ENCODE measurements at regions not wholly inside any gene's neighbourhood (a gene's known extent, or its start where the extent isn't known, plus 50 kb on each side); places are given as distances from the start of the nearest gene placed in this dataset.

- no peak overlapping the region for H3K9ac ChIP-seq
- no peak overlapping the region for H3K4me2 ChIP-seq (ENCODE audit: unreplicated experiment)
- 21 to 27% methylated on average over 15 to 17 of the region's 19 CpGs for WGBS, 2 experiments (ENCODE audit: low coverage in 1 of 2, low lambda C conversion rate in 2 of 2, missing lambda C conversion rate in 2 of 2)
- no peaks in the 10 kb centered on the region for H3K27me3 ChIP-seq (replicated peaks; ENCODE audit: insufficient read depth)
- H3K9me2 ChIP-seq (ENCODE audit: insufficient read depth) = no peaks in the 10 kb centered on the region
- H3K79me2 ChIP-seq (ENCODE audit: insufficient read depth) = no peaks in the 10 kb centered on the region
- no peaks in the 10 kb centered on the region for H3K4me1 ChIP-seq (ENCODE audit: insufficient read depth)
- no peaks in the 10 kb centered on the region for H3F3A ChIP-seq (ENCODE audit: insufficient read depth)
- no peak for TF ChIP-seq EZH2phosphoT487 (IDR thresholded peaks at IDR 0.05; ENCODE audit: insufficient read depth, low read depth)
- H3K9me3 ChIP-seq (ENCODE audit: low read depth) = peaks cover 3% of the 10 kb centered on the region
- H3K36me3 ChIP-seq (ENCODE audit: low read depth) = no peaks in the 10 kb centered on the region
- no peak overlapping the region for H3K27ac ChIP-seq
- no peak overlapping the region for H3K4me3 ChIP-seq
- no peaks in the 10 kb centered on the region for H4K20me1 ChIP-seq (ENCODE audit: insufficient read depth)
- in situ Hi-C loops (cut with MboI) = no loop called here
- DNase-seq = no peak
- H2AFZ ChIP-seq = no peak overlapping the region
Measured at GRCh38 chr4:167581449-167581965, 347.2 kb upstream of the SPOCK3 start.

GRCh38 chr4:167587361-167587760 lies 353.1 kb upstream of the SPOCK3 start:
- DNase-seq = no peak
- in situ Hi-C loops (cut with MboI) = no loop called here
- Histone ChIP-seq H4K20me1 (ENCODE audit: insufficient read depth) (no peaks in the 10 kb centered on the region), H3K36me3 (ENCODE audit: low read depth) (no peaks in the 10 kb centered on the region), H3K9ac (no peak overlapping the region), H3K27ac (no peak overlapping the region), H2AFZ (no peak overlapping the region), H3K4me2 (ENCODE audit: unreplicated experiment) (no peak overlapping the region), H3K9me2 (ENCODE audit: insufficient read depth) (no peaks in the 10 kb centered on the region), H3K4me1 (ENCODE audit: insufficient read depth) (no peaks in the 10 kb centered on the region), H3K4me3 (no peak overlapping the region), H3K79me2 (ENCODE audit: insufficient read depth) (no peaks in the 10 kb centered on the region), H3K27me3 (replicated peaks; ENCODE audit: insufficient read depth) (no peaks in the 10 kb centered on the region), H3K9me3 (ENCODE audit: low read depth) (no peaks in the 10 kb centered on the region), H3F3A (ENCODE audit: insufficient read depth) (no peaks in the 10 kb centered on the region)
- WGBS, 2 experiments (ENCODE audit: low coverage in 1 of 2, low lambda C conversion rate in 2 of 2, missing lambda C conversion rate in 2 of 2) = 40% methylated on average over 5 of the region's 5 CpGs
- TF ChIP-seq EZH2phosphoT487 (IDR thresholded peaks at IDR 0.05; ENCODE audit: insufficient read depth, low read depth) (no peak), EZH2 (IDR thresholded peaks at IDR 0.05; ENCODE audit: insufficient read depth, poor library complexity, severe bottlenecking) (no peak)

GRCh38 chr4:167595898-167596297 lies 361.6 kb upstream of the SPOCK3 start:
- WGBS, 2 experiments (ENCODE audit: low coverage in 1 of 2, low lambda C conversion rate in 2 of 2, missing lambda C conversion rate in 2 of 2) = 24 to 28% methylated on average over 3 of the region's 3 CpGs
- no peaks in the 10 kb centered on the region for H3K36me3 ChIP-seq (ENCODE audit: low read depth)
- in situ Hi-C loops (cut with MboI) = no loop called here

GRCh38 chr4:167602157-167602556 lies 367.9 kb upstream of the SPOCK3 start:
- 16 to 19% methylated on average over 2 of the region's 2 CpGs for WGBS, 2 experiments (ENCODE audit: low coverage in 1 of 2, low lambda C conversion rate in 2 of 2, missing lambda C conversion rate in 2 of 2)
- Histone ChIP-seq H3K9me3 (ENCODE audit: low read depth) (no peaks in the 10 kb centered on the region), H3K9ac (no peak overlapping the region), H3F3A (ENCODE audit: insufficient read depth) (no peaks in the 10 kb centered on the region), H3K27me3 (replicated peaks; ENCODE audit: insufficient read depth) (no peaks in the 10 kb centered on the region), H3K36me3 (ENCODE audit: low read depth) (no peaks in the 10 kb centered on the region), H3K27ac (no peak overlapping the region), H3K79me2 (ENCODE audit: insufficient read depth) (no peaks in the 10 kb centered on the region), H2AFZ (no peak overlapping the region), H3K4me3 (no peak overlapping the region), H3K4me1 (ENCODE audit: insufficient read depth) (no peaks in the 10 kb centered on the region), H3K4me2 (ENCODE audit: unreplicated experiment) (no peak overlapping the region), H3K9me2 (ENCODE audit: insufficient read depth) (no peaks in the 10 kb centered on the region), H4K20me1 (ENCODE audit: insufficient read depth) (no peaks in the 10 kb centered on the region)
- TF ChIP-seq EZH2phosphoT487 (IDR thresholded peaks at IDR 0.05; ENCODE audit: insufficient read depth, low read depth) (no peak), EZH2 (IDR thresholded peaks at IDR 0.05; ENCODE audit: insufficient read depth, poor library complexity, severe bottlenecking) (no peak)
- in situ Hi-C loops (cut with MboI) = no loop called here
- DNase-seq = no peak

More at GRCh38 chr4:167595898-167596297, 361.6 kb upstream of the SPOCK3 start:
- no peaks in the 10 kb centered on the region for H3K79me2 ChIP-seq (ENCODE audit: insufficient read depth)
- H4K20me1 ChIP-seq (ENCODE audit: insufficient read depth) = no peaks in the 10 kb centered on the region
- no peak overlapping the region for H3K4me2 ChIP-seq (ENCODE audit: unreplicated experiment)
- TF ChIP-seq EZH2phosphoT487 (IDR thresholded peaks at IDR 0.05; ENCODE audit: insufficient read depth, low read depth) (no peak), EZH2 (IDR thresholded peaks at IDR 0.05; ENCODE audit: insufficient read depth, poor library complexity, severe bottlenecking) (no peak)
- H3K27me3 ChIP-seq (replicated peaks; ENCODE audit: insufficient read depth) = no peaks in the 10 kb centered on the region
- no peak overlapping the region for H3K4me3 ChIP-seq
- no peak overlapping the region for H2AFZ ChIP-seq
- H3K27ac ChIP-seq = no peak overlapping the region
- no peaks in the 10 kb centered on the region for H3F3A ChIP-seq (ENCODE audit: insufficient read depth)
- H3K9ac ChIP-seq = no peak overlapping the region
- no peaks in the 10 kb centered on the region for H3K9me3 ChIP-seq (ENCODE audit: low read depth)
- no peaks in the 10 kb centered on the region for H3K4me1 ChIP-seq (ENCODE audit: insufficient read depth)
- no peaks in the 10 kb centered on the region for H3K9me2 ChIP-seq (ENCODE audit: insufficient read depth)
- DNase-seq = no peak

GRCh38 chr4:167606551-167606950 lies 372.3 kb upstream of the SPOCK3 start:
- no peaks in the 10 kb centered on the region for H3K4me1 ChIP-seq (ENCODE audit: insufficient read depth)
- H3K4me3 ChIP-seq = no peak overlapping the region
- no peak overlapping the region for H3K9ac ChIP-seq
- H3K9me2 ChIP-seq (ENCODE audit: insufficient read depth) = no peaks in the 10 kb centered on the region
- H3K9me3 ChIP-seq (ENCODE audit: low read depth) = no peaks in the 10 kb centered on the region
- H3K27ac ChIP-seq = no peak overlapping the region
- 8 to 34% methylated on average over 4 of the region's 4 CpGs for WGBS, 2 experiments (ENCODE audit: low coverage in 1 of 2, low lambda C conversion rate in 2 of 2, missing lambda C conversion rate in 2 of 2)
- H4K20me1 ChIP-seq (ENCODE audit: insufficient read depth) = no peaks in the 10 kb centered on the region
- no peaks in the 10 kb centered on the region for H3K79me2 ChIP-seq (ENCODE audit: insufficient read depth)
- no peak overlapping the region for H3K4me2 ChIP-seq (ENCODE audit: unreplicated experiment)
- in situ Hi-C loops (cut with MboI) = no loop called here
- TF ChIP-seq EZH2 (IDR thresholded peaks at IDR 0.05; ENCODE audit: insufficient read depth, poor library complexity, severe bottlenecking) (no peak), EZH2phosphoT487 (IDR thresholded peaks at IDR 0.05; ENCODE audit: insufficient read depth, low read depth) (no peak)
- H3K36me3 ChIP-seq (ENCODE audit: low read depth) = no peaks in the 10 kb centered on the region
- no peak for DNase-seq
- no peaks in the 10 kb centered on the region for H3K27me3 ChIP-seq (replicated peaks; ENCODE audit: insufficient read depth)
- H3F3A ChIP-seq (ENCODE audit: insufficient read depth) = no peaks in the 10 kb centered on the region
- H2AFZ ChIP-seq = no peak overlapping the region
